Ammon's horn (tissue), 1 donor: ENCODE measurements at regions not wholly inside any gene's neighbourhood (a gene's known extent, or its start where the extent isn't known, plus 50 kb on each side); places are given as distances from the start of the nearest gene placed in this dataset.

ENCODE experiments used
- DNase-seq: peaks from one replicate; pipeline ENCODE4 v3.0.0-alpha.2; 2016; ENCODE audit warnings: low spot score

GRCh38 chr12:4223273-4223845 lies 50.2 kb upstream of the CCND2 start:
- DNase-seq: no peak

- DNase-seq: no peak
Observed at GRCh38 chr12:4221258-4221620, 52.3 kb upstream of the CCND2 start.

DNA sequence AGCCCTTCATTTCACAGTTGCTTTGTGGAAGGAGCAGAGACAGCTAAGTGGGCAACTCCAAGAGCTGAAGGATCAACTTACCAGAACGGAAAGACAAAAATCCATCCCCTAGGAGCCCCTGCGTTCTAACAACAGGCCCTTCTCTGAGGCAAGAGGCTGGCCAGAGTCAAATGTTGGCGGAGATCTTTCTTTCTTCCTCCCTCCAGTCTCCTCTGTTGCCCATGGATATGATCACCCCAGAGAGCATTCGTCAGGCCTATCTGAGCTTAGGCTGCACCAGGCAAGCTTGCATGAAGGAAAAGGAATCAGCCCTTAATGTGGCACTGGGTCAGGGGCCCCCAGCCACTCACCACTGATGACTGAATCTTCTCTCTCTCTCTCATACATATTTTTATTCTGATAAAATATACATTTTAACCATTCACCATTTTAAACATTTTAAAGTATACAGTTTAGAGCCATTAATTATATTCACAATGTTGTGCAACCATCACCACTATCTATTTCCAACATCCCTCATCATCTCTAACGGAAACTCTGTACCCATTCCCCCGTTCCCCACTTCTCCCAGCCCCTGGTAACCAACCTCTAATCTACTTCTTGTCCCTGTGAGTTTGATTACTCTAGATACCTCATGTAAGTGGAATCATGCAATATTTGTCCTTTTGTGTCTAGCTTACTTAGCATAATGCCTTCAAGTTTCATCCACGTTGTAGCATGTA lies 52.9 kb upstream of the CCND2 start:
- no peak for DNase-seq

GRCh38 chr12:4217091-4217490 lies 56.5 kb upstream of the CCND2 start:
- no peak for DNase-seq

DNA sequence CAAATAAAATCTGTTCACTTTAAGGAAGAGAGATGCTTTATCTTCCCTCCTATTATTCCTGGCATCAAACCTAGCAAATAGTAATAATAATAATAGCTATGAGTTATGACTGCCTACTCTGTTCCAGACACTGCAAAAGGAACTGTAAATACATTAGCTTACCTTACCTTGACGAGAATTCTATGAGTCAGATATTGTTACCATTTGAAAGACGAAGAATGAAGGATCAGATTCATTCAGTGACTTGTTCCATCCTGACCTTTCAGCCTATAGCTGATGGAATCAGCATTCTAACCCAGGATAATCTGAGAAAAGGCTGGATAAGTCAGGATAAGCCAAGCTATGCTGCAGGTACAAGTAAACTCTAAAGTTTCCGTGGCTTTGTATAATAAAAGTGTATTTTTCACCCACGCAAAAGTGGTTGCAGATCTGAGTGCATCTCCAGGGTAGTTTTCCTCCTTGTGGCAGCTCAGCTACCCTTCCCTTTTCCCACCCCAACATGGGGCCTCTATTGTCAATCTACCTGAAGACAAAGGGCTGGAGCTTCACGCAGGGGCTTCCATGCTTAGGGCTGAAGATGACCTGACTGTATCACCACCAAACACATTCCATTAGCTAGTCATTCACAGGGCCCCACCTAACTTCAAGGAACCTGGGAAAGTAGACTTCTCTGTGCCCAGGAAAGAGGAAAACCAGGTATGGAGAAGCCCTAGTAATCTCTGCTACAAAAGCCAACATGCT lies 57.2 kb upstream of the CCND2 start:
- no peak for DNase-seq

DNA sequence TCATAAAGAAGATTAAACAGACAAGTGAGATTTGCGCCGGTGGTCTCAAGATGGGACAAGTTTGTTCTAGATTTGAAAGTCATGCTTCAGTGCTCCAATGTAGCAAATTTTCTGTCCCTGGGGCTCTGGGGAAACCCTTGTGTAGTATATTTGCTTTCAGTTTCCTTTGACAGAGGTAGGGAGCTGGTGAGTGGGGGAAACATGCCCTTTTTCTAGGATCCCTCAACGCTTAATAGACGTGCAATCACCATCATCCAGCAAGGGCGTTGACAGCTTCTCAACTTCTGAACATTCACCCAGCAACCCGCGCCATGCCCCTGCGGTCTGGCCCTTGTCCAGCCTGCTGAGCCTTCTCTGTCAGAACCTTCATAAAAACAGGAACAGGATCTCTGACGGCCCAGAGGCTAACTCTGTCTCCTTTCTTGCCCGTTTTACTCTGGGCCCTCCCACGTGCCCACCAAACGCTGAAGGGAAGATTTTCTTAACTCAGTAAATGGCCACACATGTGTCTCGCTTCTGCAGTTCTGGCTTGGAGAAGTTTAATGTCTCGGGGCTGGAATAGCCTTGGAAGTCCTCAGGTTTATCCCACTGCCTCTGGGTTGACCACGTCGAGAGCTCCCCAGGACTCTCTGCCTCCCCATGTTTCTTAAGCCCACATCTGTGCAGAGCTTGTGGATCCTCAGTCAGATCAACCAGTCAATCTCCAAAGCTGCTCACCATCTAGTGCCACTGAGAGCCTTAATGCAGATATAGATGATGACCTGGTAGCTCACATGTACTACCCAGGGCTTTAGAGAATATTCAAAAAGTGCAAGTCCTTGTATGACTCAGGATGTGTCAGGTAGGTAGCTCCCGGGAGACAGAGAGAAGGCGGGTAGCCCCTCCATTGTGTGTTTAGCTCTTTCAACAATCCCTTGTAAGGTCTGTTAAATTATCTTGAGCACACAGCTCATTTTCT lies 58.1 kb upstream of the CCND2 start:
- DNase-seq: peak; percentile 79

DNA sequence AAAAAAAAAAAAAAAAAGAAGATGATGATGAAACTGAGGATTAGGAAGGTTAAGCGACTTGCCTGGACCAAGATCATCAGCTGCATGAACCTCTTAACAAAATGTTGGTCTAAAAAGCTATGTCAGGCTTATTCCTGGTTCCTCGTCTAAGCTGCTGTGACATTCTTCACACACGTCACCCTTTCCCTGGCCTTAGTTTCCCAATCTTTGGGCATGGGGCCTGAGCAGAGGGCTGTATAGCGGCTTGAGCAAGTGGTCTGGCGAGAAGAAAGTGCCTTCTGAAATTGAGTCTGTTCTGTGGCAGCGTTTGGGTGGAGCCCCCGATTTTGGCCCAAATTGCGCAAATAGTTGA lies 58.7 kb upstream of the CCND2 start:
- DNase-seq: no peak

DNA sequence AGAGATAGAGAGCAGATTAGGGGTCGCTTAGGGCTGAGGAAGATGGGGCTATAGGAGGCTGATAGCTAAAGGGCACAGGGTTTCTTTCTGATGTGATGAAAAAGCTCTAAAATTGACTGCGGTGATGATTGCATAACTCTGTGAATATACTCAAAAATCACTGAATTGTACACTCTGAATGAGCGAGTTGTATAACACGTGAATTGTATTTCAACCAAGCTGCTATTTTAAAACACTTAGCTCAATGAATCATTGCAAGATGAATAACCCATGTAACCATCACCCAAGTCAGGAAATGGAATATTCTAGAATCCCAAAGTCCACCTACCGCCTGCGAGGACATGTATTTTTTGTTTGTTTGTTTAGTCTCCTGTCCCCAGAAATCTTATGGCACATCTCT lies 60.1 kb upstream of the CCND2 start:
- DNase-seq: no peak

DNA sequence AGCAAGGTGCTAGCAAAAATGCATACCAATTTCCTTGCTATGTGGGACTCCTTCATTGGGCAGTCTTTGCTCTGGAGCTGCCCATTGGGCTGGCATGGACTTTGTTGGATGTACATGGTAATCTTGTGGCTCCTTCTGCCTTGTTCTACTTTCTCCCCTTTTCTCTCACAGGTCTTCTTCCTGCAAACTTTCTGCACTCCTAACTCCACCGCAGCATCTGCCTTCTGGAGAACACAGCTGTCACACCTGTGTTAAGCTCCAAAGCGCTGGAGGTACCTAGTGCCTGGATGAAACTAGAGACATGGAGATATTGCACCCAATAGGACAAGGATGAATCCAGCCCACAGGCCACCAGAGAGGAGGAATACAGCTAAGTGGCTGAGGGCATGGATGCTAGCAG lies 60.7 kb upstream of the CCND2 start:
- no peak for DNase-seq

GRCh38 chr12:4211372-4211771 lies 62.2 kb upstream of the CCND2 start:
- no peak for DNase-seq

DNA sequence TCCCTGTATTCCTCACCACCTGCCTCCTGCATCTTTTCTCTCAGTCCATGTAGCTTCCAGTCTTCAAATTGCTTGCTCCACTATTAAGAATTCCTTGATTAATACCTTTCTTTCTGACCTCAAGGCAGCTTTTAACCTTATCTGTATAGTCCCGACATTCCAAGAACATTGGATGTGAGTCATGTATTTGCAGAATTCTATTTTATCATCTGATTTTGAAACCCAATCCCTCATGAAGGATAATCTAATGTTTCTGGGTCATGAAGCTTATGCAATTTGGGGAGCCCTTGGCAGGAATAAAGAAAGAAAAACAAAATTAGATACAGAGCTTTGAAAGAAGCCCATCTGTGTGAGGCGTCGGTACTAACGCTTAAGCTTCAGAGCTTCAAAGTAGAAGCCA lies 63.4 kb upstream of the CCND2 start:
- no peak for DNase-seq

DNA sequence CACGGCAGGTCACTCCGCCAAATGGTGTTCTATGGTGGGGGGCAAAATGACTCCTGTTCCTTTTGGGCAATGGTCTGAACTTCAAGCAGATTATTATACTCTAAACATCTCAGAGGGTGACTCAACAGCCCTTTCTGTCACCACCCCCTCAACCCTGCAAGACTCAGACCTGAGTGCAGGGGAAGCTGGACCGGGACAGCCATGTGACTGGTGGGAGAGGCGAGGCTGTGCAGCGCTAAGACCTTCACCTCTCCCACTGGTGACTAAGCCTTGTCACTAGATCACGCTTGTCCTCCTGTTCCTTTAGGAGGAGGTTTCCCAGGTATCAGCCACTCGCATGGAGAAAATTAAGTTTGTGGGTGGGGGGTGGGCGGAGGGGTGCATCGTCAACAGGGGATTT lies 67.1 kb upstream of the CCND2 start:
- no peak for DNase-seq

- no peak for DNase-seq
Observed at GRCh38 chr12:4203772-4204376, 69.7 kb upstream of the CCND2 start.

- no peak for DNase-seq
Observed at GRCh38 chr12:4202918-4203317, 70.6 kb upstream of the CCND2 start.

GRCh38 chr12:4202487-4202886 lies 71.1 kb upstream of the CCND2 start:
- DNase-seq: no peak

DNA sequence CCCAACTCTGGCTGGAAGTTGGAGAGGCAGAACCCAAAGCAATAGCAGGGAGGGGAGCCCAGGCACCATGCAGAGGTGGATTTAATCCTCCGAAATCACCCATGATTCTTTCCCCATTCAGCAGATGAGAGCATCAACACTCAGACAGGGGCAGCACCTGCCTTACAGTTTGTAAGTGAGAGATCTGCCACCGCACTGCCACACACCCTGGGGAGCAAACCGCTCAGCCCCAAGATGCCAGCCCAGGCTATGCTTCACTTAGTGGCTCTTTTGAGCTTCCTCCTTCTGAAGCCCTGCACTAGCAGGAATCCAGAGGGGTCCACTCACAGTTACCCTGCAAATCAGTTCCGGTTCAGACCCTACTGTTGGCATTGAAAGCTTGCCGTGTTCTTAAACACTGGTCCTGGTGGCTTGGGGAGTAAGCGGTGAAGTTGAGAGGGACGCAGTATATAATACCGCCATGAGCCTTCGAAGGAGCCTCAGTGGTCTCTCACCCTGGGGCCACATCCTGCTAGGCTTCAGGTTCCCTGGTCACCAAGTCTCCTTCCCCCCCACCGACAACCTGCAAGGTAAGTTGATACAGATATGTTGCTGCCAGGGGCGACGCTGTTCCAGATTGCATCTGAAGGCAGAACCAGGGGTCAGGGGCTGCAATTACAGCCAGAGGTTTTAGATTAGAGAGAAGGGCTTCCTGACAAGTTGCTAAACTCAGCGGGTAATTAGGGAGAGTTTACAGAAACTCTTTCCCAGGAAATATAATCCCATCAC lies 72.0 kb upstream of the CCND2 start:
- DNase-seq: no peak

DNA sequence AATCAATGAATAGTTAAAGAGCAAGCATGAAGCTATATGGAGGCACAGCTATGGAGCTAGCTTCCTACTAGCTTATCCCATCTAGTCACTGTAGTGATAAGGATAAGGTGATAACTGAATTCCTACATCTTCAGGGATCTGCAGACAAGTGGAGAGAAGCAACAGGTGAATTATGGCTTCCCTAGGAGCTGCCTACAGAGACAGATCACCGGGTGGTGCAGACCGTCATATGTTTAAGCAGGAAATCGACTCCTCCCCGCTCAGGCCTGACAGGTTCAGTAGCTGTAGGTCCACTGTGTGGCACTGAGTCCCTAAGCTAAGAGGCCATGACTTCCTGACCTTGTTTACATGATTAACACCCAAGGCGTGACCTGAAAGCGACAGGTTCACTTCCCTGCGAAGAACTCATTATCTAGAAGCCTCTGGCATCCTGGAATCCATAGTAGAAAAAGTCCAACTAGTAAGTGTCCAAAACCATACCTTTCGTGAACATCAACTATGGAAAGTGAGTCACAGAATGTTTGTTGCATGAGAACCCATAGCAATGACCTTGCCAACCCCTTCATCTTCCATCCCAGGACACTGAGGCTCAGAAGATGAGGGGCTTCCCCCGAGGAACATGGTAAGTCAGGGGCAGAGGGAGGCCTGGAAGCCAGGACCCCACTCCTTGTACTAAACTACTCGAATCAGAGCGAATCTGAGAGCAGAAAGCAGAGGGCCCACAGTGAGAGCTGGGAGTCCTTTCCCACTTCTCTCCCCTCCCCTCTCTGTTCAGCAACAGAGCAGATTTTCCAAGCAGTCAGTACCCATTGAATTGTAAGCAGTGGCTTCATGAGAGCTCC lies 75.4 kb upstream of the CCND2 start:
- DNase-seq: no peak

DNA sequence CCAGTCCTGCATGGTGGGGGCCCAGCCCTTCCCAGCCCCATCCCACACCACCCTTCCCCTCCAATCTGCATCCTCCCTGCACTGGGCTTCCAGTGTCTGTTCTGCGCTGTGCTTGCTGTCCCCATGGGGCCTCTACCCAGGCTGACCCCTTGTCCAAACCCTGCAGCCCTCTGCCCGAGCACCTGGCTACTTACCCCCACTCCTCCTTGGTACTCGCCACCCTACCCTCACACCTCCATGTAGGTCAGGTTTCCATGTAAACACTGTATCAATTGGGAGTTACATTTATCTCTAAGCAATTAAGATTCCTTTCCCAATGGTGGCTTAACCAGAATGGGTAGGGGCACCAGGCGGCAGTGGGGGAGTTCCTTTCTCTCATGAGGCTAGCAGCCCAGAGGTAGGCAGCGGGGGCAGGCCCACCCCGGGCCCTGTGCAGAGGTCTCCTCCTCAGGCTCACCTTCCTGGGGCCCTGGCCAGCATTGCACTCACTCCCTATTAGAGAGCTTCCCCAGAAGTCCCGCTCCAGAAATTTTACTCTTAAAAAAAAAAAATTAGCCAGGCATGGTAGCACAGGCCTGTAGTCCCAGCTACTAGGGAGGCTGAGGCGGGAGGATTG lies 76.6 kb upstream of the CCND2 start:
- no peak for DNase-seq

DNA sequence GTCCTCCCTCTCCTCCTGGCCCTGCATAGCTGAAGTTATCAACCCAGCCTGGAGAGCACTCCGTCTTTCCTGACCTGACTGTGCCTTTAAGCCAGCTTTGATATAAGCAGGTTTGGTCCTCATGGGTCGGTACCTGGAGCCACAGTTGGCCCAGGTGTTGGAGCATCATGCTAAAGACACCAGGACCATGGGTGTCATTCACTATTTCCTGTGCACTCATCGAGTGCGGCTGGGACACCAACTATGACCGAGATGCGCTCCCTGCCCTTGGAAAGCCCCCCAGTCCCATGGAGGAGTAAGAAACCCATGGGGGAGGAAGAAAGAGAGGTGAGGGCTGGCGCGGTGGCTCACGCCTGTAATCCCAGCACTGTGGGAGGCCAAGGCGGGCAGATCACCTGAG lies 78.9 kb upstream of the CCND2 start:
- DNase-seq: no peak

DNA sequence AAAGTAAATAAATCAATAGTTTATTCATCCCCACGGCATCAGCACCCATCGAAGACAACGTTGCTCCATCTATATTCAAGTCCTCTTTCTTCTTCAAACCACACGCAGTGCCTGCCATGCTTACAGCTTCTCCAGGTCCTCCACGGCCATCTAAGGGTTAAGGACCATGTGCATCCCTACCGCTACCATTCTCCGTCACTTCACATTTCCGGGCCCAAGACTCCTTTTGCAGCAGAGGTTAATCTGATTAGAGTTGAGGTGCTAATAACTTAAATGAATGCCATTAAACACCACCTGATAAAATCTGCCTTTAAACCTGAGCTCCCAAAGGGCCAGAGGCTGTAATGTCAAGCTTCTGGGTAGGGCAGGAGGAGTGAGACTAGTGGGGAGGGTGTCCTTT lies 79.7 kb upstream of the CCND2 start:
- no peak for DNase-seq
